Skin epidermis (tissue), 12 donors: ENCODE measurements at regions not wholly inside any gene's neighbourhood (a gene's known extent, or its start where the extent isn't known, plus 50 kb on each side); places are given as distances from the start of the nearest gene placed in this dataset.

Experiments
- H3K27ac ChIP-seq, 21 experiments: fragments of 200-600 bp; sonication (generic) in 11 of 21; one replicate each; pipeline ENCODE4 v1.5.0; 2020; ENCODE audit warnings: mild to moderate bottlenecking in 3 of 21, inconsistent platforms in 2 of 21, moderate library complexity in 2 of 21
- H3K4me3 ChIP-seq, 7 experiments: fragments of 200-600 bp; sonication (generic) in 2 of 7; one replicate each; pipeline ENCODE4 v1.5.0; 2020; ENCODE audit warnings: inconsistent platforms in 2 of 7, mild to moderate bottlenecking in 2 of 7, moderate library complexity in 1 of 7

DNA sequence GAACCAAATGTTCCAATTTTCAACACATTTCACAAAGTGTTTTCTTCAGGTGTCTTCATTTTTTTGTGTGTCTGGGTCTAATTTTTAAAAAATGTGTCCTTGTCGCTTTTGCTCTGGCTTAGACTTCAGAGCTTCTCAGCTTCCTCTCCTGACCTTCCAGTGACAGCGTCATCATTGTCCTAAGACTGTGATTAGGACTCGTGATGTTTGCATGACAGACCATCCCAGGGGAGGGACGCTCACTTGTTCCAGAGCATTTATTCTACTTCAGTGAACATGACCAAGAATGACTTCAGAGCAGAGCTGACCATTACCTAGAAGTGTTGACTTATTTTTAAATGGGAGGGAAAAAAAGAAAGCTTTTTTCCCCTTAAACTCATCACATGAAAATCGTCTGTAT, 591.9 kb downstream of the IRS1 start:
- Histone ChIP-seq H3K27ac (no peak overlapping the region), H3K4me3 (no peak overlapping the region)

- no peak overlapping the region for H3K4me3 ChIP-seq
- no peak overlapping the region for H3K27ac ChIP-seq
Observed at GRCh38 chr2:226199555-226199954, 600.1 kb downstream of the IRS1 start.

DNA sequence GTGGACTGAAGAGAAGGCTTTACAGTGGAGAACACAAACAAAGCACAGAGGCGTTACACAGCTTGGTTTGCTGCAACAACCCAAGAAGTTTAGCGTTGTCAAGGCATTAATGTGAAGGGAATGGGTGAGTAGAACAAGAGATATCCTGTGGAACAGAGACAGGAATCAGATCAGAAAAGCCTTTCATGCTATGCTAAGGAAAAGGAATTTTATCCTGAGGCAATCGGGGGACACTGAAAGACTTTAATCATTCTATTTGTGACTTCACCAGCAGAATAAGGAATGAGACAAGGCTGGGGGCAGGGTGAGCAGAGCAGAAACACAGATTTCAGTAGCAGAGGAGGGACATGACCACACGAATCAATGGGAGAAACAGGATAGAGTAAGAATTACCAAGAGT, 600.7 kb downstream of the IRS1 start:
- no peak overlapping the region for H3K27ac ChIP-seq
- H3K4me3 ChIP-seq = no peak overlapping the region

- Histone ChIP-seq H3K27ac (no peak overlapping the region), H3K4me3 (no peak overlapping the region)
Observed at GRCh38 chr2:226190479-226191252, 609.0 kb downstream of the IRS1 start.

GRCh38 chr2:226189061-226189460, 610.6 kb downstream of the IRS1 start:
- Histone ChIP-seq H3K27ac (no peak overlapping the region), H3K4me3 (no peak overlapping the region)

- Histone ChIP-seq H3K27ac (no peak overlapping the region), H3K4me3 (no peak overlapping the region)
Observed at GRCh38 chr2:226187616-226188015, 612.0 kb downstream of the IRS1 start.

- Histone ChIP-seq H3K4me3 (no peak overlapping the region), H3K27ac (no peak overlapping the region)
Observed at GRCh38 chr2:226187156-226187555, 612.5 kb downstream of the IRS1 start.

GRCh38 chr2:226185616-226186211, 613.9 kb downstream of the IRS1 start:
- H3K4me3 ChIP-seq = no peak overlapping the region
- peak overlapping the region in 7 of 21 experiments; percentile 11 to 72 (median 21) for H3K27ac ChIP-seq

- Histone ChIP-seq H3K27ac (peak overlapping the region in 9 of 21 experiments; percentile 11 to 72 (median 27)), H3K4me3 (no peak overlapping the region)
Observed at GRCh38 chr2:226184940-226185615, 614.5 kb downstream of the IRS1 start.

GRCh38 chr2:226184540-226184939, 615.1 kb downstream of the IRS1 start:
- H3K4me3 ChIP-seq = no peak overlapping the region
- H3K27ac ChIP-seq = peak overlapping the region in 1 of 21 experiments; percentile 72

- Histone ChIP-seq H3K27ac (no peak overlapping the region), H3K4me3 (no peak overlapping the region)
Observed at GRCh38 chr2:226183550-226183949, 616.1 kb downstream of the IRS1 start.

GRCh38 chr2:226183033-226183432, 616.6 kb downstream of the IRS1 start:
- Histone ChIP-seq H3K27ac (no peak overlapping the region), H3K4me3 (no peak overlapping the region)

GRCh38 chr2:226181909-226182308, 617.7 kb downstream of the IRS1 start:
- Histone ChIP-seq H3K27ac (no peak overlapping the region), H3K4me3 (no peak overlapping the region)

DNA sequence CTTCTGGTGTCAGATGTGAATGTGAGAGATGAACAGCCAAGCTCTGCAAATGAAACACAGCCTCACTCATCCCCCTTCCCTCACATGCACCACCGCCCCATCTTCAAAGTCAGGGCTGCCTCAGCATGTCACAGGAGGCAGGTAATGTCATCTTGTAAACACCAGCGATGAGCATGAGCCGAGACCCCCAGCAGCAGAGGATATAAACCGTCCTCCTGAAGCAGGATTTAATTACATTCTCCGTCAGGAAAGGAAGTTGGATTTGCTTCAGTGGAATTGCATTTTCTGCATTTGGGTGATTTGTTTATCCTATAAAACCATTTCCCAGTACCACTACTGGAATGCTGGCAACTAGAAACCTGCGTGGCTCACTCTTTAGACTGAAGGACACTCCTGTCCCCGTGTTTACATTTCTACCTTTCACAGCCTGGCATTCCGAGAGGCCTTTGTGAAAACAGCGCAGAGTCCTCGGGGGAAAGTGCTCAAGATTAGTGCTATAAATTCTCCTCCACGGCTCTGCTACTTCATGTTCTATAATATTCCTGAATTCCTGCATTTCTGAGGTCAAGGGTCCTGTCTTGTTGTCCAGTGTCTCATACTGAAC, 619.2 kb downstream of the IRS1 start:
- H3K4me3 ChIP-seq = no peak overlapping the region
- H3K27ac ChIP-seq = no peak overlapping the region

GRCh38 chr2:226179010-226179409, 620.6 kb downstream of the IRS1 start:
- H3K27ac ChIP-seq = no peak overlapping the region
- no peak overlapping the region for H3K4me3 ChIP-seq

- no peak overlapping the region for H3K4me3 ChIP-seq
- no peak overlapping the region for H3K27ac ChIP-seq
Observed at GRCh38 chr2:226176283-226176984, 623.2 kb downstream of the IRS1 start.

GRCh38 chr2:226174390-226174789, 625.2 kb downstream of the IRS1 start:
- no peak overlapping the region for H3K27ac ChIP-seq
- no peak overlapping the region for H3K4me3 ChIP-seq

GRCh38 chr2:226172939-226173338, 626.7 kb downstream of the IRS1 start:
- H3K4me3 ChIP-seq = no peak overlapping the region

GRCh38 chr2:226172309-226172708, 627.3 kb downstream of the IRS1 start:
- Histone ChIP-seq H3K4me3 (no peak overlapping the region), H3K27ac (no peak overlapping the region)

More at GRCh38 chr2:226172939-226173338, 626.7 kb downstream of the IRS1 start:
- H3K27ac ChIP-seq = no peak overlapping the region
